ENCODE measurements at regions not wholly inside any gene's neighbourhood (a gene's known extent, or its start where the extent isn't known, plus 50 kb on each side); places are given as distances from the start of the nearest gene placed in this dataset.

- TF ChIP-seq ZNF76 (CRISPR knock-in tag; IDR thresholded peaks at IDR 0.05; ENCODE audit: borderline replicate concordance) (no peak), IRF9 (tag; IDR thresholded peaks at IDR 0.05) (no peak), JUN (IDR thresholded peaks at IDR 0.05; ENCODE audit: borderline replicate concordance, low read depth, low read length) (no peak), JUN (CRISPR knock-in tag; IDR thresholded peaks at IDR 0.05; ENCODE audit: borderline replicate concordance) (no peak), HMG20A (CRISPR knock-in tag; conservative IDR thresholded peaks at IDR 0.05) (no peak), ZNF311 (CRISPR knock-in tag; IDR thresholded peaks at IDR 0.05) (no peak), ZNF324 (CRISPR knock-in tag; IDR thresholded peaks at IDR 0.05) (no peak), KHSRP (IDR thresholded peaks at IDR 0.05) (no peak), ZNF586 (CRISPR knock-in tag; conservative IDR thresholded peaks at IDR 0.05) (no peak)
Measured at GRCh38 chr5:35393901-35394300, 163.6 kb upstream of the PRLR start (continued).

GRCh38 chr5:35384658-35385057 is 154.4 kb upstream of the PRLR start:
- BruUV-seq (replicated peaks), result no TSS peak
- DNase-seq (ENCODE audit: extremely low read depth in 1 of 4, low spot score in 3 of 4), result no peak
- H3K4me3 ChIP-seq, result no peak overlapping the region
- no peak overlapping the region for H3K9ac ChIP-seq (ENCODE audit: insufficient read depth in 1 of 2, low read depth in 2 of 2, low read length in 2 of 2)
- peaks cover 2% of the 10 kb centered on the region for H3K9me3 ChIP-seq (replicated peaks; ENCODE audit: control insufficient read depth, insufficient read depth, low read depth, low read length)
- no peak for FAIRE-seq
- H3K4me2 ChIP-seq (ENCODE audit: insufficient read depth, low read length), result no peak overlapping the region
- no peaks in the 10 kb centered on the region for H4K20me1 ChIP-seq (replicated peaks; ENCODE audit: control insufficient read depth, insufficient read depth, low read length)
- H3K27ac ChIP-seq (ENCODE audit: extremely low read depth, low read depth, low read length), result no peak overlapping the region
- ChIA-PET CTCF (ENCODE audit: low intra/inter-chr PET ratio) (no interaction called here), POLR2A (no interaction called here)
- in situ Hi-C loops (cut with MboI), result no loop called here
- no peak for ATAC-seq
- no peak overlapping the region for H2AFZ ChIP-seq (ENCODE audit: low read depth, low read length)
- 4% methylated on average over 2 of the region's 2 CpGs for WGBS (ENCODE audit: insufficient coverage, low coverage, missing lambda C conversion rate)
- no peaks in the 10 kb centered on the region for H3K36me3 ChIP-seq (ENCODE audit: control insufficient read depth, insufficient read depth, low read length)
- H3K27me3 ChIP-seq (ENCODE audit: control insufficient read depth in 2 of 2, insufficient read depth in 2 of 2, low read length in 2 of 2), result no peaks in the 10 kb centered on the region
- intact Hi-C loops (cut with micrococcal nuclease), result no loop called here
- H3K79me2 ChIP-seq (ENCODE audit: control insufficient read depth, insufficient read depth, low read length), result no peaks in the 10 kb centered on the region
- H3K4me1 ChIP-seq (replicated peaks in 1 of 2; ENCODE audit: control insufficient read depth in 2 of 2, insufficient read depth in 2 of 2, low read length in 2 of 2), result no peaks in the 10 kb centered on the region
- no peaks in the 10 kb centered on the region for H3K9me1 ChIP-seq (ENCODE audit: control insufficient read depth, insufficient read depth, low read length)
- no peak for TF ChIP-seq ZSCAN29 (IDR thresholded peaks at IDR 0.05)
- TF ChIP-seq ZBED1 (IDR thresholded peaks at IDR 0.05), result no peak
- no peak for TF ChIP-seq THRA (IDR thresholded peaks at IDR 0.05)
- TF ChIP-seq CBX2 (IDR thresholded peaks at IDR 0.05; ENCODE audit: insufficient read depth, low read length, poor library complexity, severe bottlenecking), result no peak
- TF ChIP-seq ZKSCAN1 (IDR thresholded peaks at IDR 0.05; ENCODE audit: low read depth, low read length), result no peak
- no peak for TF ChIP-seq TSHZ1 (CRISPR knock-in tag; IDR thresholded peaks at IDR 0.05)
- TF ChIP-seq NFIC (IDR thresholded peaks at IDR 0.05), result no peak
- no peak for TF ChIP-seq THAP12 (CRISPR knock-in tag; IDR thresholded peaks at IDR 0.05)
